GM12872 (cell line): ENCODE measurements at regions not wholly inside any gene's neighbourhood (a gene's known extent, or its start where the extent isn't known, plus 50 kb on each side); places are given as distances from the start of the nearest gene placed in this dataset.

ENCODE experiments used
- TF ChIP-seq, protein P1 (sequence below): IDR thresholded peaks from 3 replicates; pipeline ENCODE4 v1.5.1; 2011; ENCODE audit warnings: low read depth, mild to moderate bottlenecking, low read length, moderate library complexity; ENCODE audit not compliant: insufficient read depth

- TF ChIP-seq, protein P1, sequence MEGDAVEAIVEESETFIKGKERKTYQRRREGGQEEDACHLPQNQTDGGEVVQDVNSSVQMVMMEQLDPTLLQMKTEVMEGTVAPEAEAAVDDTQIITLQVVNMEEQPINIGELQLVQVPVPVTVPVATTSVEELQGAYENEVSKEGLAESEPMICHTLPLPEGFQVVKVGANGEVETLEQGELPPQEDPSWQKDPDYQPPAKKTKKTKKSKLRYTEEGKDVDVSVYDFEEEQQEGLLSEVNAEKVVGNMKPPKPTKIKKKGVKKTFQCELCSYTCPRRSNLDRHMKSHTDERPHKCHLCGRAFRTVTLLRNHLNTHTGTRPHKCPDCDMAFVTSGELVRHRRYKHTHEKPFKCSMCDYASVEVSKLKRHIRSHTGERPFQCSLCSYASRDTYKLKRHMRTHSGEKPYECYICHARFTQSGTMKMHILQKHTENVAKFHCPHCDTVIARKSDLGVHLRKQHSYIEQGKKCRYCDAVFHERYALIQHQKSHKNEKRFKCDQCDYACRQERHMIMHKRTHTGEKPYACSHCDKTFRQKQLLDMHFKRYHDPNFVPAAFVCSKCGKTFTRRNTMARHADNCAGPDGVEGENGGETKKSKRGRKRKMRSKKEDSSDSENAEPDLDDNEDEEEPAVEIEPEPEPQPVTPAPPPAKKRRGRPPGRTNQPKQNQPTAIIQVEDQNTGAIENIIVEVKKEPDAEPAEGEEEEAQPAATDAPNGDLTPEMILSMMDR, result no peak
These were observed 195.8 kb downstream of the KCNJ2 start for GRCh38 chr17:70365091-70365583.

- TF ChIP-seq, protein P1, result no peak
These were observed 197.1 kb downstream of the KCNJ2 start for GRCh38 chr17:70366386-70366785.

DNA sequence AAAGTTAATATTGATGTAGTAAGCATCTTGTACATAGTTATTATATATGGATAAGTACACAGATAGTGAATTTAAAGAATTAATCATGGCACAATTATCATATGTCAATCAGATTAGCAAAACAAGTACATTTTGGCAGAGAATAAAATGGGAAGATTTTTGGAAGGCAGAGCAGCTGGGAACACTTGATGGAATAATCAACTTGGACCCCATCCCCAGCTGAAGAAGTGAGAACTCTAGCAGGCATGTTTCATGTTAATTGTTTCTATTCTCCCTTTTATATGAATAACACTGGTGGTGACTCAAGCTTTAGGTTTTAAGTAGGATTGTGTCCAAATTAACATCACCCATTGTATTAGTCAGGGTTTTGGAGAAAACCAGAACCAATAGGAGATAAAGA, 198.7 kb downstream of the KCNJ2 start:
- TF ChIP-seq, protein P1, result no peak

- TF ChIP-seq, protein P1, result no peak
These were observed 200.1 kb downstream of the KCNJ2 start for GRCh38 chr17:70369391-70369790.

DNA sequence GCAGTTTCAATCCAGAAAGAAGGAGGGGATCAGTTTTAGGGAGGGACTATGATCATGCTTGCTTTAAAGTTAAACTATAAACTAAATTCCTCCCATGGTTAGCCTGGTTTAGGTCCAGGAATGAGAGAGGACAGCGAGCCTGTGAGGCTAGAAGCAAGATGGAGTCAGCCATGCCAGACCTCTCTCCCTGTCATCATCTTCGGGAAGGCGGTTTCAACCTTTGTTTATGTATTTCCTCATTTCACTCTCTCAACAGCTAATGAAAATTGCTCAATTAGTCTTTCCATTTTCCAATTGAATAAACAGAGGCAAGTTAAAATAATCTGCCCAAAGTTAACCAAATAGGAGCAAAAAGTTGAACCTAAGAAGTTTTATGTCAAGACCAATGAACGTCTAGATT, 201.5 kb downstream of the KCNJ2 start:
- TF ChIP-seq, protein P1, result no peak

DNA sequence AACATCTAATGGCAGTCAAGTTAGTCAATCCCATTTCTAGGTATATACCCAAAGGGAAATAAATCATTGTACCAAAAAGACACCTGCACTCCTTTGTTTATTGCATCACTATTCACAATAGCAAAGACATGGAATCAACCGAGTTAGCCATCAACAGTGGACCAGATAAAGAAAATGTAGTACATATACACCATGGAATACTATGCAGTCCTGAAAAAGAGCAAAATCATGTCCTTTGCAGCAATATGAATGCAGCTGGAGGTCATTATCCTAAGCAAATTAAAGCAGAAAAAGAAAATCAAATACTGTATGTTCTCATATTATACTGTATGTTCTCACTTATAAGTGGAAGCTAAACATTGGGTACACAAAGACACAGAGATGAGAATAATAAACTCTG, 204.0 kb downstream of the KCNJ2 start:
- TF ChIP-seq, protein P1, result no peak

- TF ChIP-seq, protein P1, result no peak
These were observed 205.2 kb downstream of the KCNJ2 start for GRCh38 chr17:70374496-70374895.
